ENCODE measurements at regions not wholly inside any gene's neighbourhood (a gene's known extent, or its start where the extent isn't known, plus 50 kb on each side); places are given as distances from the start of the nearest gene placed in this dataset.

- no peak for TF ChIP-seq CTCF (IDR thresholded peaks at IDR 0.05 in 2 of 3, conservative IDR thresholded peaks at IDR 0.05 in 1 of 3; ENCODE audit: control insufficient read depth in 2 of 3, extremely low read depth in 1 of 3, insufficient read depth in 1 of 3, low read depth in 3 of 3, low read length in 3 of 3)
- peak; percentile 36; the same call in 1 of the 2 replicates for TF ChIP-seq STAT3 (IDR thresholded peaks at IDR 0.05; ENCODE audit: low read depth, low read length)
- 0 out of 2 replicates have a peak, but pooled peaks have one; percentile 28 for TF ChIP-seq RCOR1 (conservative IDR thresholded peaks at IDR 0.05; ENCODE audit: low read depth, low read length)
- TF ChIP-seq WRNIP1 (IDR thresholded peaks at IDR 0.05; ENCODE audit: borderline replicate concordance, low read depth, low read length) = no peak
- TF ChIP-seq RBBP5 (conservative IDR thresholded peaks at IDR 0.05) = no peak
- no peak for TF ChIP-seq ZNF622 (IDR thresholded peaks at IDR 0.05)
- no peak for TF ChIP-seq YBX1 (IDR thresholded peaks at IDR 0.05)
- no peak for TF ChIP-seq SMC3 (IDR thresholded peaks at IDR 0.05; ENCODE audit: borderline replicate concordance, low read length)
- 0 out of 2 replicates have a peak, but pooled peaks have one; percentile 35 for TF ChIP-seq NR2F1 (conservative IDR thresholded peaks at IDR 0.05)
- TF ChIP-seq MTA3 (IDR thresholded peaks at IDR 0.05; ENCODE audit: borderline replicate concordance, low read length) = no peak
- 0 out of 2 replicates have a peak, but pooled peaks have one; percentile 38 for TF ChIP-seq CREM (IDR thresholded peaks at IDR 0.05; ENCODE audit: low read depth)
- TF ChIP-seq MEF2A (IDR thresholded peaks at IDR 0.05; ENCODE audit: insufficient read depth, low read depth, low read length) = no peak
- TF ChIP-seq JUNB (IDR thresholded peaks at IDR 0.05) = peak; percentile 89
- TF ChIP-seq MLLT1 (IDR thresholded peaks at IDR 0.05) = 0 out of 2 replicates have a peak, but pooled peaks have one; percentile 29
- TF ChIP-seq MEF2B (IDR thresholded peaks at IDR 0.05; ENCODE audit: partially characterized antibody, poor library complexity, severe bottlenecking) = peak; percentile 70
- peak; percentile 90 for TF ChIP-seq JUND (IDR thresholded peaks at IDR 0.05; ENCODE audit: low read depth, low read length)
- TF ChIP-seq ZBTB11 (CRISPR knock-in tag; IDR thresholded peaks at IDR 0.05) = no peak
- TF ChIP-seq TARDBP (IDR thresholded peaks at IDR 0.05; ENCODE audit: borderline replicate concordance) = no peak
- TF ChIP-seq PML (IDR thresholded peaks at IDR 0.05; ENCODE audit: low read length) = no peak
- no peak for TF ChIP-seq BCL3 (IDR thresholded peaks at IDR 0.05; ENCODE audit: borderline replicate concordance, insufficient read depth, low read depth, low read length, poor library complexity, severe bottlenecking)
- no peak for TF ChIP-seq USF2 (IDR thresholded peaks at IDR 0.05; ENCODE audit: borderline replicate concordance, low read depth, low read length)
- no peak for TF ChIP-seq CHD2 (IDR thresholded peaks at IDR 0.05; ENCODE audit: borderline replicate concordance, low read depth, low read length)
Observed at GRCh38 chr4:159937595-159937994, 834.7 kb downstream of the RAPGEF2 start (continued).
